Mucosa of rectum (tissue), 2 donors: ENCODE measurements at regions not wholly inside any gene's neighbourhood (a gene's known extent, or its start where the extent isn't known, plus 50 kb on each side); places are given as distances from the start of the nearest gene placed in this dataset.
"Not testable (repeated sequence)": the region's sequence is repeated elsewhere in the genome, so short reads cannot be mapped to it uniquely, and the experiment has no call there.

ENCODE experiments used
- H3K27ac ChIP-seq, 2 donors: one replicate each; pipeline ENCODE4 v1.7.0; 2013; ENCODE audit warnings: inconsistent platforms in 2 of 2, low read depth in 2 of 2, low read length in 2 of 2
- H3K27me3 ChIP-seq, 2 donors: one replicate each; pipeline ENCODE4 v1.7.0; 2013; ENCODE audit warnings: low read length in 2 of 2; ENCODE audit not compliant: control insufficient read depth in 2 of 2, insufficient read depth in 2 of 2
- H3K36me3 ChIP-seq, 2 donors: one replicate each; pipeline ENCODE4 v1.7.0; 2013; ENCODE audit warnings: low read length in 2 of 2; ENCODE audit not compliant: control insufficient read depth in 2 of 2, insufficient read depth in 2 of 2
- H3K4me1 ChIP-seq, 2 donors: one replicate each; pipeline ENCODE4 v1.7.0; 2013; ENCODE audit warnings: low read length in 2 of 2, mild to moderate bottlenecking in 1 of 2; ENCODE audit not compliant: control insufficient read depth in 2 of 2, insufficient read depth in 2 of 2
- H3K4me3 ChIP-seq, 2 donors: one replicate each; pipeline ENCODE4 v1.7.0; 2013; ENCODE audit warnings: low read length in 2 of 2
- H3K9ac ChIP-seq, 2 donors: one replicate each; pipeline ENCODE4 v1.7.0; 2013; ENCODE audit warnings: low read length in 2 of 2, low read depth in 1 of 2, mild to moderate bottlenecking in 1 of 2
- H3K9me3 ChIP-seq, 2 donors: one replicate each; pipeline ENCODE4 v1.7.0; 2013; ENCODE audit warnings: low read length in 2 of 2; ENCODE audit not compliant: control insufficient read depth in 2 of 2
- donor health status: healthy.
- donor health status: Normal muscosa, but diverticular disease.

DNA sequence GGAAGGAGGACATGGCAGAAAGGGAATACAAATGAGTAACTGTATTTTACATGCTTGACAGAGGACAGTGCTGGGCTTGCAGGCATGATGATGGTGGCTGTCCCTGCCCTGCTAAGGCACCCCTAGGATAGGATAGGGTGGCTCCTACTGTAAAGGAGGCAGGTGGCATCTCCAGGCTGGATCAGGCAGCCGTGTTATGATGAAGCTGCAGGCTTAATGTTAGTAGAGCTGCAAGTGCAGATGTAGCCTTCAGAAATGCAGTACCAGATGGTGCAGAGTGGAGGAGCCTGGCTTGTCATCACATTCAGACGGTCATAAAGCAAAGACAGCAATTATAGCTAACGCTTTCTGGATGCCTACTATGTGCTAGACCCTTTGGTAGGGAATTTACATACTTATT, 287.9 kb upstream of the PODXL start:
- Histone ChIP-seq H3K4me1 (no peaks in the 10 kb centered on the region), H3K4me3 (peak overlapping the region in 1 of 2 donors; percentile 5), H3K9me3 (no peaks in the 10 kb centered on the region)

GRCh38 chr7:131843898-131844331, 287.5 kb upstream of the PODXL start:
- H3K4me3 ChIP-seq: no peak overlapping the region
- H3K27me3 ChIP-seq: peaks cover 0 to 4% of the 10 kb centered on the region in 2 donors
- H3K27ac ChIP-seq: no peak overlapping the region
- no peaks in the 10 kb centered on the region for H3K36me3 ChIP-seq
- no peaks in the 10 kb centered on the region for H3K4me1 ChIP-seq
- no peak overlapping the region for H3K9ac ChIP-seq
- H3K9me3 ChIP-seq: no peaks in the 10 kb centered on the region

More for the DNA sequence above, 287.9 kb upstream of the PODXL start:
- H3K36me3 ChIP-seq: no peaks in the 10 kb centered on the region
- H3K27me3 ChIP-seq: peaks cover 0 to 4% of the 10 kb centered on the region in 2 donors
- no peak overlapping the region for H3K9ac ChIP-seq
- no peak overlapping the region for H3K27ac ChIP-seq

DNA sequence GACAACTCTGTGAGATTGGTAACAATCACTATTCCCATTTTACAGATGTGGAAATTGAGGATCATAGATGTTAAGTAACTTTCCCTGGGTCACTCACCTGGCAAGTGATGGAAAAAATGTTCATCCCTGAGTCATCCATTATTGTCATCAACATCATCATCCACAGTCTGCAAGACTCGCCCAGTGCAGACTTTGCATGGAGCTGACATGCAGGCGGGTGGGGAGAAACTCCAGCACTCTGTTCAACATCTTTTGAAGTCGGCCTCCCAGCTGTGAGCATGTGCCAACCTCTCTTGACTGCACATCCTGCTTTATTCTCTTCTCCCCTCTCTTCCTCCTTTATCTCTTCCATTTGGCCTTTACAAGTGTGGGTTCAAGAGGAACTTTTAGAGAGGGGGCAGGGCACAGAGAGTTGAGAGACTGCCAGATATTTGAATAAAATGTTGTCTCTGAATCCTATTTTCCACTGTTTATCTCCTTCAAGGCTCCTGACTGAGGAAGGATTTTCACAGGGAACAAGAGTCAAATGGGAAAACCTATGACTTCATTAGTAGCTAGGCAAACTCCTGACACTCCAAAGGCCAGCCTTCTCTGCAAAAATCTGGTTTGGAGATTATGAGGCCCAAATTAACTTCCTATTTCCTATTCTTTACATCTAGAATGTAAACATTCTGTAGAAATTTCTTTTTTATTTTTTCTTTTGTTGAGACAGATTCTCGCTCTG, 283.7 kb upstream of the PODXL start:
- Histone ChIP-seq H3K9ac (no peak overlapping the region), H3K27ac (no peak overlapping the region), H3K27me3 (peaks cover 0 to 4% of the 10 kb centered on the region in 2 donors), H3K36me3 (no peaks in the 10 kb centered on the region), H3K4me3 (no peak overlapping the region), H3K9me3 (no peaks in the 10 kb centered on the region), H3K4me1 (no peaks in the 10 kb centered on the region)

- Histone ChIP-seq H3K9me3 (no peaks in the 10 kb centered on the region), H3K9ac (no peak overlapping the region), H3K27me3 (no peaks in the 10 kb centered on the region), H3K4me3 (no peak overlapping the region), H3K27ac (no peak overlapping the region), H3K4me1 (no peaks in the 10 kb centered on the region), H3K36me3 (no peaks in the 10 kb centered on the region)
Measured at GRCh38 chr7:131836733-131837132, 280.3 kb upstream of the PODXL start.

- no peak overlapping the region for H3K4me3 ChIP-seq
- H3K9ac ChIP-seq: no peak overlapping the region
- H3K27me3 ChIP-seq: peaks cover 0 to 4% of the 10 kb centered on the region in 2 donors
- no peaks in the 10 kb centered on the region for H3K9me3 ChIP-seq
- no peak overlapping the region for H3K27ac ChIP-seq
- no peaks in the 10 kb centered on the region for H3K4me1 ChIP-seq
- H3K36me3 ChIP-seq: no peaks in the 10 kb centered on the region
Measured at GRCh38 chr7:131835141-131835540, 278.7 kb upstream of the PODXL start.

DNA sequence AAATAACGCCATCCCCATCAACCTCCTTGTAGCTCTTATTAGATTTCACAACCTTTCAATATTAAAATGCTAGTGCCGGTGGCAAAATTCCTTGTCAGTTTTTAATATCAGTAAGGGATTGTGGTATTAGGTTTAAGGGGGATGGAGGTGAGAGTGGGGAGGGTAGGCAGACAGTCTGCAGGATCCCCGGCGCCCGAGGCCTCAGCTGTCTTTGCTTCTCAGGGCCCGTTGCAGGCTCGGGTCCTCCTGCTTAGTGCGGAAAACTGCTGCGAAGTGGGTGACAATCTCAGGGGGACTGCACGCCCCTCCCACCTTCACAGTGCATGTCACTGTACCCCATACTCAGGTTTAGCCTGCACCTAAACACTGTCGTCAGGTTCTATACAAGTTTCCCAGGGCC, 274.3 kb upstream of the PODXL start:
- Histone ChIP-seq H3K4me3 (no peak overlapping the region), H3K27ac (no peak overlapping the region)

DNA sequence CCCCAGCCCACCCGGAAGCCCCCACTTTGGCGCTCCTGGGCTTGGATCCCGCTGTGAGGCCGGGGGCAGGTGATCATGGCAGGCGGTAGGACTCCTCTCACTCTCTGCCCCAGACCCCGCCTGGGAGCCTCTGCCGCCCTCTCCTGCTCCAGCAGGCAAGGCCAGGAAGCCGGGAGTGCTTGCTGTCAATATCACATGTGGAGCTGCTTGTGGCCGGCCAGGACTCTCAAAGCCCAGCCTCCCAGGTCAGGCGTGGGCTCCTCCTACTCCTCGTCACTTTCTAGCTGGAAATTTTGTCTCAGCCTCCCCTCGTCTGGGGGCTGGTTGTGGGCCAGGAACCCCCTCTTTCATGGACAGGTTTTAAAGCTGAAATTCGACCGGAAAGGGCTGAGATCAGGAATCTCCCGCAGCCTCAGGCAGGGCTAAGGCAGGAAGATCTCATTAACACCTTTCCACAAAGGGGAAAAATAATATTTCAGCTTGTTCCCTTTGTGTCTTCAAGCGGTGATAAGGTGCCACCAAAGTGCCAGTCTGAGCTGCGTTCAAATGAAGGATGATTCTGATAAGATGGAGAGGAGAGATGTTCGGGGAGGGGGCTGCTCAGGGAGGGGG, 273.6 kb upstream of the PODXL start:
- Histone ChIP-seq H3K27me3 (peaks cover 0 to 7% of the 10 kb centered on the region in 2 donors), H3K27ac (no peak overlapping the region), H3K4me3 (no peak overlapping the region), H3K9ac (no peak overlapping the region), H3K4me1 (no peaks in the 10 kb centered on the region), H3K9me3 (no peaks in the 10 kb centered on the region), H3K36me3 (no peaks in the 10 kb centered on the region)

More for the DNA sequence above, 274.3 kb upstream of the PODXL start:
- Histone ChIP-seq H3K9me3 (no peaks in the 10 kb centered on the region), H3K9ac (no peak overlapping the region), H3K36me3 (no peaks in the 10 kb centered on the region), H3K27me3 (peaks cover 0 to 7% of the 10 kb centered on the region in 2 donors), H3K4me1 (no peaks in the 10 kb centered on the region)

DNA sequence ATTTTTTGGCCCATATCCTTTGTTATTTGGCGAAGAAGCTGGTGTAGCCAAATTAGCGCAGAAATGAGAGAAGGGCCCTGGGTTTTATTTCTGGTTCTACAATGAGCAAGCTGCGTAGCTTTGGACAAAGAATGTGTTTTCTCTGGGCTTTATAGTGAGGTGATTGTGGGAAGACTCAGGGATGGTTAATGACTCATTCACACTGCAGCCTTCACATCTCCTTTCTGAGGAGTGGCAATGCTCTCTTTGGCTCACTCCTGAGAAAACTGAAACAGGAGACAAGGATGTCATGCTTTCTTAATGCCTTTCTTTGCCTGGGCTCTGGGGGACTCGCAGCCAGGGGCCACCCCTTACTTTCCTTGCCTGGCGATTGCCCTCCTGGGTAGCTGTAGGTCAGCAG, 271.0 kb upstream of the PODXL start:
- no peak overlapping the region for H3K9ac ChIP-seq
- H3K4me1 ChIP-seq: no peaks in the 10 kb centered on the region
- no peaks in the 10 kb centered on the region for H3K9me3 ChIP-seq
- no peak overlapping the region for H3K27ac ChIP-seq
- H3K4me3 ChIP-seq: no peak overlapping the region
- no peaks in the 10 kb centered on the region for H3K36me3 ChIP-seq
- H3K27me3 ChIP-seq: peaks cover 0 to 7% of the 10 kb centered on the region in 2 donors

- Histone ChIP-seq H3K27ac (no peak overlapping the region), H3K4me3 (no peak overlapping the region), H3K9ac (no peak overlapping the region), H3K9me3 (no peaks in the 10 kb centered on the region), H3K4me1 (no peaks in the 10 kb centered on the region), H3K27me3 (peaks cover 0 to 7% of the 10 kb centered on the region in 2 donors), H3K36me3 (no peaks in the 10 kb centered on the region)
Measured at GRCh38 chr7:131826960-131827359, 270.5 kb upstream of the PODXL start.

DNA sequence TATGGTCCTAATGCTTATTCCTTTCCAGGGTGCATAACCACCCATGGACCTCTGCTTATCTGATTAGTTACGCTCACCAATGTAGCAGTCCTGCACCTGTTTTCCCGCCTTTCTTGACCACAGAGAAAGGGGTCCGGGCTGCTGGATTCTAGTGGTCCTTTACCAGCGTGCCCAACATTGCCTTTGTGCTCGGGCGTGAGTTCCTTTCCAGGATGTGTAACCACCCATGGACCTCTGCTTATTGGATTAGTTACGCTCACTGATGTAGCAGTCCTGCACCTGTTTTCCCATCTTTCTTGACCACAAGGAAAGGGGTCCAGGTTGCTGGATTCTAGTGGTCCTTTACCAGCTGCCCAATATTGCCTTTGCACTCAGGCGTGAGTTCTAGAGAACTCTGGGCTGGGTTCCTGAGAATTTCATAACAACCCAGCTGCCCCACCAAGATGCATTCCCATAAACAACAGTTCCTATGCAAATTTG, 267.6 kb upstream of the PODXL start:
- H3K9me3 ChIP-seq, H3K9ac ChIP-seq, H3K4me1 ChIP-seq: not testable (repeated sequence)

More for the DNA sequence above, 267.6 kb upstream of the PODXL start:
- H3K36me3 ChIP-seq, H3K27ac ChIP-seq, H3K4me3 ChIP-seq, H3K27me3 ChIP-seq: not testable (repeated sequence)
